Natural killer cell treated with Interleukin-12 subunit alpha and Interleukin-12 subunit beta and Interleukin-15 and Interleukin-18, amount 100 ng/mL, for 72 hours (primary cell): ENCODE measurements at regions not wholly inside any gene's neighbourhood (a gene's known extent, or its start where the extent isn't known, plus 50 kb on each side); places are given as distances from the start of the nearest gene placed in this dataset.
"Not testable (repeated sequence)": the region's sequence is repeated elsewhere in the genome, so short reads cannot be mapped to it uniquely, and the experiment has no call there.

ENCODE experiments used
- ATAC-seq, 2 donors: fragments of 150-1000 bp; cut with Tn5 transposase in 1 of 2; sonication (Bioruptor Pico), chemical (Tn5 transposase) in 1 of 2; 2 replicates each; pipeline ENCODE4 v1.10.0; 2021
- DNase-seq: peaks from one replicate; pipeline ENCODE4 v3.0.0; 2022; ENCODE audit warnings: low spot score
- H3K27ac Mint-ChIP-seq, 2 donors: 1 replicate in 1 of 2; 2 replicates in 1 of 2; pipeline ENCODE4 v1.8.0; 2022; ENCODE audit warnings: mixed read lengths in 2 of 2, mild to moderate bottlenecking in 1 of 2, moderate library complexity in 1 of 2
- H3K27me3 Mint-ChIP-seq, 2 donors: 1 replicate in 1 of 2; 2 replicates in 1 of 2; pipeline ENCODE4 v1.8.0; 2022; ENCODE audit warnings: mixed read lengths in 2 of 2
- H3K36me3 Mint-ChIP-seq: one replicate; pipeline ENCODE4 v1.8.0; 2022; ENCODE audit warnings: mixed read lengths
- H3K4me1 Mint-ChIP-seq, 2 donors: 1 replicate in 1 of 2; 2 replicates in 1 of 2; pipeline ENCODE4 v1.8.0; 2022; ENCODE audit warnings: low read depth in 2 of 2, mixed read lengths in 2 of 2, mild to moderate bottlenecking in 1 of 2
- H3K4me3 Mint-ChIP-seq: one replicate; pipeline ENCODE4 v1.8.0; 2022; ENCODE audit warnings: mixed read lengths
- H3K9me3 Mint-ChIP-seq: 2 replicates; pipeline ENCODE4 v1.8.0; 2022; ENCODE audit warnings: mixed read lengths

DNA sequence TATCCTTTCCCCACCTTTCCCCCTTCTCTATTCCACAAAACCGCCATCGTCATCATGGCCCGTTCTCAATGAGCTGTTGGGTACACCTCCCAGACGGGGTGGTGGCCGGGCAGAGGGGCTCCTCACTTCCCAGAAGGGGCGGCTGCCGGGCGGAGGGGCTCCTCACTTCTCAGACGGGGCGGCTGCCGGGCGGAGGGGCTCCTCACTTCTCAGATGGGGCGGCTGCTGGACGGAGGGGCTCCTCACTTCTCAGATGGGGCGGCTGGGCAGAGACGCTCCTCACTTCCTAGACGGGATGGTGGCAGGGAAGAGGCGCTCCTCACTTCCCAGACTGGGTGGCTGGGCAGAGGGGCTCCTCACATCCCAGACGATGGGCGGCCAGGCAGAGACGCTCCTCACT, 135.3 kb upstream of the GALNT2 start:
- not testable (repeated sequence) for ATAC-seq, H3K4me3 Mint-ChIP-seq, H3K36me3 Mint-ChIP-seq, DNase-seq, H3K27ac Mint-ChIP-seq, H3K9me3 Mint-ChIP-seq, H3K4me1 Mint-ChIP-seq
- H3K27me3 Mint-ChIP-seq: peaks cover 25 to 58% of the 10 kb centered on the region in 2 donors

DNA sequence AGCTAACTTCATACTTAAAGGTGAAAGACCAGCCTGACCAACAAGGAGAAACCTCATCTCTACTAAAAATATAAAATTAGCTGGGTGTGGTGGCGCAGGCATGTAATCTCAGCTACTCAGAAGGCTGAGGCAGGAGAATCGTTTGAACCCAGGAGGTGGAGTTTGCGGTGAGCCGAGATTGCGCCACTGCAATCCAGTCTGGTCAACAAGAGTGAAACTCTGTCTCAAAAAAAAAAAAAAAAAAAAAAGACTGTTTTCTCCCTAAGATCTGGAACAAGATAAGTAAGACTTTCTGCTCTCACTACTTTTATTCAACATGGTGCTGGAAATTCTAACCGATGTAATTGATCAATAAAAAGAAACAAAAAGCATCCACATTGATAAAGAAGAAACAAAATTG, 131.9 kb upstream of the GALNT2 start:
- not testable (repeated sequence) for ATAC-seq, H3K36me3 Mint-ChIP-seq, H3K4me1 Mint-ChIP-seq, DNase-seq, H3K4me3 Mint-ChIP-seq, H3K9me3 Mint-ChIP-seq, H3K27ac Mint-ChIP-seq
- peaks cover 17 to 32% of the 10 kb centered on the region in 2 donors for H3K27me3 Mint-ChIP-seq

- Mint-ChIP-seq H3K36me3 (no peaks in the 10 kb centered on the region), H3K27me3 (peaks cover 19 to 24% of the 10 kb centered on the region in 2 donors), H3K4me1 (no peaks in the 10 kb centered on the region), H3K9me3 (no peaks in the 10 kb centered on the region), H3K4me3 (no peak overlapping the region), H3K27ac (no peak overlapping the region)
- DNase-seq (no peak), ATAC-seq (no peak)
Measured at GRCh38 chr1:229938551-229938950, 128.5 kb upstream of the GALNT2 start.

GRCh38 chr1:229940684-229941083, 126.4 kb upstream of the GALNT2 start:
- DNase-seq (no peak), ATAC-seq (no peak)
- Mint-ChIP-seq H3K4me1 (no peaks in the 10 kb centered on the region), H3K27me3 (peaks cover 11 to 14% of the 10 kb centered on the region in 2 donors), H3K36me3 (no peaks in the 10 kb centered on the region), H3K9me3 (no peaks in the 10 kb centered on the region), H3K4me3 (no peak overlapping the region), H3K27ac (no peak overlapping the region)

- H3K36me3 Mint-ChIP-seq: no peaks in the 10 kb centered on the region
- no peaks in the 10 kb centered on the region for H3K4me1 Mint-ChIP-seq
- H3K9me3 Mint-ChIP-seq: no peaks in the 10 kb centered on the region
- no peak overlapping the region for H3K27ac Mint-ChIP-seq
- no peak overlapping the region for H3K4me3 Mint-ChIP-seq
- DNase-seq (no peak), ATAC-seq (no peak)
- H3K27me3 Mint-ChIP-seq: peaks cover 8 to 14% of the 10 kb centered on the region in 2 donors
Measured at GRCh38 chr1:229941160-229941559, 125.9 kb upstream of the GALNT2 start.

DNA sequence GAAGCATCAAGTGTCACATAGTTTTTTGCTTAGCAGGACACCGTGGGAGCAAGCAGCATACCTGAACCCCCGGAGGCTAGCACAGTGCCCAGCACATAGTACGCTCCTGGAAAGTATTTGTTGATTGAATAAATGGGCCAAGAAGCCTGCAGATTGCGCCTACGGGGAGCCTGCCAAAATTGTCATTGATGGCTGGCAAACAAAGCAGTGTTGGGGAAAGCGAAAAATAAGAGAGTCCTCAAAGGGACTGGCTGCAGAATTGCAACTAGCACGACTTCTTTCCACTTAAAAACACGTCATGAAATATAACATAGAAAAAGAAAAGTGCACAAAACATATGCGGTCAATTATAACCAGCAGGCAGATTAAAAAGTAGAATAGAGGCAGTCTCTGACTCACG, 125.2 kb upstream of the GALNT2 start:
- H3K27ac Mint-ChIP-seq: no peak overlapping the region
- no peaks in the 10 kb centered on the region for H3K9me3 Mint-ChIP-seq
- no peak for DNase-seq
- no peaks in the 10 kb centered on the region for H3K36me3 Mint-ChIP-seq
- H3K27me3 Mint-ChIP-seq: peaks cover 6 to 14% of the 10 kb centered on the region in 2 donors
- no peaks in the 10 kb centered on the region for H3K4me1 Mint-ChIP-seq
- H3K4me3 Mint-ChIP-seq: no peak overlapping the region
- no peak for ATAC-seq

DNA sequence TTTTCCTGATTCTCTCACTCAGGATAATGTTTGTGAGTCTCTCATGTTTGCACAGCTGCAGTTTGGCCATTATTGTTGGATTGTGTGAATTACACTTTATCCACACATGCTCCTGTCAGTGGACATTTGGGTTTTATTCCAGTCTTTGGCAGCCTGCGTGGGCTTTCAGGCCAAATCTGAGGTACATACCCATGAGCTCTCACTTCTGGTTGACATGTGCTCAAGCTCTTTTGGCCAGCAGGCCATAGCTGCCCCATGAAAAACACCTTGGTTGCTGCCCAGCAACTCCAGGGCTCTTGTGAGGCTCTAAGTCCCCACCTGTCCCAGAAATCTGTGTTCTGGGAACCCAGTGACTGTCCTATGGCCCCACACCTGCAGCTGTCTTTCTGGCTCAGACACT, 124.5 kb upstream of the GALNT2 start:
- DNase-seq (no peak), ATAC-seq (no peak)
- Mint-ChIP-seq H3K27me3 (peaks cover 6 to 14% of the 10 kb centered on the region in 2 donors), H3K9me3 (no peaks in the 10 kb centered on the region), H3K4me1 (no peaks in the 10 kb centered on the region), H3K36me3 (no peaks in the 10 kb centered on the region), H3K4me3 (no peak overlapping the region), H3K27ac (no peak overlapping the region)

DNA sequence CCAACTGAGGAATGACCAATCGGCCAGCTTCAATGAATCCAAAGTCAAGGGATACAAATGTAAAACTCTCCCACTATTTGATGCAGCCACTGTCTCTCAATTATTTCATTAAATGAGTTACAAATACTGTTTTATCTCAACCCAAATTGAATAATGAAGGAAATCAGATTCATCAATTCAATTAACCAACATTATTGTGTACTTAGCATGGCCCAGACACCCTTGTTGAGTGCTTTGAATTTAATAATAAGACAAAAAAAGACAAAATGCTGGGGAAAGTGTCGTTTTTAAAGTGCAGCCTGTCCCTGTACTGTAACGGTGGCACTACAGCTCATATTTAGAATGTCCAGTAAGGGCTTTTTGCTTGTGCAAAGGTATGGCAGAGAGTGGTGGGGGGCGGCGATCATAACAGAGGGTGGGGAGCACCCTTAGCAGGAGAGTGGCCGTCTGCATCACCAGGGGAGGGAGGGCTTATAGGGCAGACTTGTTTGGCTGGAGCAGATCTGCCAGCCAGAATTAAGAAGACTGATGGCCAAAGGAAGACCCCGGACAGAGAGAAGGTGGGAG, 123.8 kb upstream of the GALNT2 start:
- DNase-seq (no peak), ATAC-seq (no peak)
- H3K4me1 Mint-ChIP-seq: no peaks in the 10 kb centered on the region
- no peaks in the 10 kb centered on the region for H3K9me3 Mint-ChIP-seq
- H3K36me3 Mint-ChIP-seq: no peaks in the 10 kb centered on the region
- H3K4me3 Mint-ChIP-seq: no peak overlapping the region
- no peak overlapping the region for H3K27ac Mint-ChIP-seq
- peaks cover 6 to 12% of the 10 kb centered on the region in 2 donors for H3K27me3 Mint-ChIP-seq

- peak in 1 of 2 donors; percentile 30 for ATAC-seq
Measured at GRCh38 chr1:229943988-229944743, 122.9 kb upstream of the GALNT2 start.

DNA sequence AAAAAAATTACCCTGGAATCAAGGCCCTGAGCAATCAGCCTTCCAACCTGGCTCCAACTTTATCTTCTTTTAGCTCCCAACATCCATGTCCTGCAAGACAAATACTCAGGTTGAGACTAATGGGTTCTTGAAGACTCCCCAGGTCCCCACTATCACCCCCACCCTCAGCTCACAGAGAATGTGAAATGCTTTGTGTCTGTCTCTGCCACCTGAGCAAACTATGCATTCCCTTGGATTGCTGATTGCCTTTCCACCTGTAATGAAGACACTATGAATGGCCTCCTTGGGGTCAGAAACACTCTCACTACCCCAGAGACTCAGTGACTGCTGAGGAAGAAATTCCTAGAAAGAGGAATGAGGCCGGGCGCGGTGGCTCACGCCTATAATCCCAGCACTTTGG, 121.2 kb upstream of the GALNT2 start:
- DNase-seq: no peak
- ATAC-seq: no peak
- H3K9me3 Mint-ChIP-seq: no peaks in the 10 kb centered on the region

More at GRCh38 chr1:229943988-229944743, 122.9 kb upstream of the GALNT2 start:
- Mint-ChIP-seq H3K9me3 (no peaks in the 10 kb centered on the region), H3K27me3 (peaks cover 7 to 9% of the 10 kb centered on the region in 2 donors), H3K36me3 (no peaks in the 10 kb centered on the region), H3K27ac (no peak overlapping the region), H3K4me3 (no peak overlapping the region), H3K4me1 (no peaks in the 10 kb centered on the region)
- DNase-seq: no peak

DNA sequence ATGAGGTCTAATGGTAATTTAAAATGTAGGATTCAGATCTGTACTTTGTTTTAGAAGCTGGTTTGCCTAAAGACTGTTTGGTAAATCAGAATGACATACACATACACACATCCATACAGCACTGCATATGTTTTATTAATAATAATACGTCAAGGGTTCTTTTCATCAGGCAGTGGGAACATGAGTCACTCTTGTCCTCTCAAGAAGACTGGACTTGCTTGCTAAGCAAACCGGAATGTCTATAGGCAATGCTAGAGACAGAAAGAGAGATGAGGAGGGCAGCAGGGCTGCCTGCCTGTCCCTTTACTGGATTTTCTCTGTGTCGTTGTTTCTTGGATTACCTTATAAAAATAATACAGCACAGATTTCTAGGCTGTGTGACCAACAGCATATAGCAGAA, 119.1 kb upstream of the GALNT2 start:
- no peaks in the 10 kb centered on the region for H3K36me3 Mint-ChIP-seq
- H3K4me3 Mint-ChIP-seq: no peak overlapping the region
- no peaks in the 10 kb centered on the region for H3K4me1 Mint-ChIP-seq
- DNase-seq: no peak
- H3K27ac Mint-ChIP-seq: no peak overlapping the region
- no peaks in the 10 kb centered on the region for H3K9me3 Mint-ChIP-seq
- H3K27me3 Mint-ChIP-seq: peaks cover 7 to 10% of the 10 kb centered on the region in 2 donors
- ATAC-seq: no peak

More for the DNA sequence above, 121.2 kb upstream of the GALNT2 start:
- Mint-ChIP-seq H3K27ac (no peak overlapping the region), H3K27me3 (peaks cover 6 to 7% of the 10 kb centered on the region in 2 donors), H3K4me3 (no peak overlapping the region), H3K36me3 (no peaks in the 10 kb centered on the region), H3K4me1 (no peaks in the 10 kb centered on the region)

DNA sequence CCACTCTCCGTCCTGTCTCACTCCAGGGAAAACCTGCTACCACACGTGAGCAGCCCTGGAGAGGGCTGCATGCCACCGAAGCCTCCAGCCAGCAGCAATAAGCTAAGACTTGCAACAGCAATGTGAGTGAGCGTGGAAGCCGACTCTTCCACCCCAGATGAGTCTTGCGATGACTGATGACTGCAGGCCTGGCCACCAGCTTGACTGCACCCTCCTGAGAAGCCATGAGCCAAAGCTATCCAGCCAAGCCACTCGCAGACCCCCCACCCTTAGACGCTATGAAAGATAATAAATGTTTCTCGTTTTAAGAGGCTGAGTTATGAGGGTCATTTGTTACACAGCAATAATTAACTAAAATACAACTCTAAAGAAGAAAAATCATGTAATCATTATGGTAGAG, 118.6 kb upstream of the GALNT2 start:
- Mint-ChIP-seq H3K4me3 (no peak overlapping the region), H3K36me3 (no peaks in the 10 kb centered on the region), H3K27ac (no peak overlapping the region), H3K4me1 (no peaks in the 10 kb centered on the region), H3K27me3 (peaks cover 7 to 10% of the 10 kb centered on the region in 2 donors), H3K9me3 (no peaks in the 10 kb centered on the region)
- ATAC-seq (no peak), DNase-seq (no peak)

DNA sequence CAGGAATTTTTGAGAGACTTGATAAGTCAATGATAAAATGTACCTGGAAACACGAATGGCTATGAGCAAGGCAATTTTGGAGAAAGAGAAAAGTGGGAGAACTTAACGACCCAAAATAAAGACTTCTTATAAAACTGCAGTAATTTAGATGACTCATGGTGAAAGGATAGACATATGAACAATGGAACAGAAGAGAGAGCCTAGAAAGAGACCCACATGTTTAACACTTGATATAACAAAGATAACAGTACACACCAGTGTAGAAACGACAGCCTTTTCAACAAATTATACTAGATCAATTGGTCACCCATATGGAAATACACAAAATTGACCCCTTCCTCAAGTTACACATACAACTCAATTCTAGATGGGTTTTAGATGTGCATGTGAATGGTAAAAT, 117.5 kb upstream of the GALNT2 start:
- Mint-ChIP-seq H3K4me1 (no peaks in the 10 kb centered on the region), H3K36me3 (no peaks in the 10 kb centered on the region), H3K4me3 (no peak overlapping the region), H3K9me3 (no peaks in the 10 kb centered on the region), H3K27ac (no peak overlapping the region), H3K27me3 (peaks cover 7 to 10% of the 10 kb centered on the region in 2 donors)
- no peak for ATAC-seq
- DNase-seq: no peak

DNA sequence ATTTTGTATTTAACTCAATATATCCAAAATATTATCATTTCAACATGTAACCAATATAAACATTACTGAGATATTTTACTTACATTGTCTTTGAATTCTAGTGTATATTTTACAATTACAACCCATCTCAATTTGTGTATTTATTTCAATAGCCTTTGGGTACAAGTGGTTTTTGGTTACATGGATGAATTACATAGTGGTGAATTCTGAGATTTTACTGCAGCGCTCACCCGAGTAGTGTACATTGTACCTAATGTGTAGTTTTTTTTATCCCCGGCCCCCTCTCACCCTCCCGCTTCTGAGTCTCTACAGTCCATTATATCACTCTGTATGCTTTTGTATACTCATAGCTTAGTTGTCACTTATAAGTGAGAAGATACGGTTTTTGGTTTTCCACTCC, 117.0 kb upstream of the GALNT2 start:
- H3K27me3 Mint-ChIP-seq: peaks cover 7 to 10% of the 10 kb centered on the region in 2 donors
- no peaks in the 10 kb centered on the region for H3K36me3 Mint-ChIP-seq
- no peak overlapping the region for H3K27ac Mint-ChIP-seq
- no peaks in the 10 kb centered on the region for H3K9me3 Mint-ChIP-seq
- DNase-seq (no peak), ATAC-seq (no peak)
- no peaks in the 10 kb centered on the region for H3K4me1 Mint-ChIP-seq
- no peak overlapping the region for H3K4me3 Mint-ChIP-seq
